ENCODE measurements at regions not wholly inside any gene's neighbourhood (a gene's known extent, or its start where the extent isn't known, plus 50 kb on each side); places are given as distances from the start of the nearest gene placed in this dataset.

- Histone ChIP-seq H3K36me3 (ENCODE audit: control insufficient read depth in 4 of 4, insufficient read depth in 4 of 4, low read length in 3 of 4) (no peaks in the 10 kb centered on the region), H3K27ac (ENCODE audit: insufficient read depth in 1 of 2, low read depth in 1 of 2, low read length in 2 of 2, poor library complexity in 1 of 2, severe bottlenecking in 2 of 2) (no peak overlapping the region), H3K4me1 (ENCODE audit: control extremely low read depth in 1 of 4, control insufficient read depth in 4 of 4, insufficient read depth in 4 of 4, low read length in 3 of 4) (no peaks in the 10 kb centered on the region), H3K9me3 (ENCODE audit: control extremely low read depth in 1 of 5, control insufficient read depth in 4 of 5, insufficient read depth in 2 of 5, low read depth in 1 of 5, low read length in 4 of 5) (peaks cover 0 to 2% (median 0%) of the 10 kb centered on the region in 5 experiments), H3K27me3 (replicated peaks in 2 of 5; ENCODE audit: control insufficient read depth in 4 of 5, insufficient read depth in 5 of 5, low read length in 4 of 5) (no peaks in the 10 kb centered on the region), H3K4me3 (ENCODE audit: control insufficient read depth in 1 of 7, extremely low read depth in 1 of 7, insufficient read depth in 4 of 7, low read depth in 2 of 7, low read length in 6 of 7) (no peak overlapping the region)
- no peak for DNase-seq
- ChIA-PET POLR2A (no interaction called here), CTCF (no interaction called here)
Observed at GRCh38 chr17:12459736-12460135, 206.0 kb upstream of the MYOCD start.

GRCh38 chr17:12463102-12463501, 202.6 kb upstream of the MYOCD start:
- WGBS (ENCODE audit: insufficient coverage), result 100% methylated on average over 1 of the region's 2 CpGs
- Histone ChIP-seq H3K27ac (ENCODE audit: insufficient read depth in 1 of 2, low read depth in 1 of 2, low read length in 2 of 2, poor library complexity in 1 of 2, severe bottlenecking in 2 of 2) (no peak overlapping the region), H3K4me1 (ENCODE audit: control extremely low read depth in 1 of 4, control insufficient read depth in 4 of 4, insufficient read depth in 4 of 4, low read length in 3 of 4) (no peaks in the 10 kb centered on the region), H3K36me3 (ENCODE audit: control insufficient read depth in 4 of 4, insufficient read depth in 4 of 4, low read length in 3 of 4) (no peaks in the 10 kb centered on the region), H3K4me3 (ENCODE audit: control insufficient read depth in 1 of 7, extremely low read depth in 1 of 7, insufficient read depth in 4 of 7, low read depth in 2 of 7, low read length in 6 of 7) (no peak overlapping the region), H3K9me3 (ENCODE audit: control extremely low read depth in 1 of 5, control insufficient read depth in 4 of 5, insufficient read depth in 2 of 5, low read depth in 1 of 5, low read length in 4 of 5) (no peaks in the 10 kb centered on the region), H3K27me3 (replicated peaks in 2 of 5; ENCODE audit: control insufficient read depth in 4 of 5, insufficient read depth in 5 of 5, low read length in 4 of 5) (no peaks in the 10 kb centered on the region)
- ChIA-PET CTCF (no interaction called here), POLR2A (no interaction called here)
- DNase-seq, result no peak

- ChIA-PET POLR2A (no interaction called here), CTCF (no interaction called here)
Observed at GRCh38 chr17:12472252-12473173, 193.2 kb upstream of the MYOCD start.

DNA sequence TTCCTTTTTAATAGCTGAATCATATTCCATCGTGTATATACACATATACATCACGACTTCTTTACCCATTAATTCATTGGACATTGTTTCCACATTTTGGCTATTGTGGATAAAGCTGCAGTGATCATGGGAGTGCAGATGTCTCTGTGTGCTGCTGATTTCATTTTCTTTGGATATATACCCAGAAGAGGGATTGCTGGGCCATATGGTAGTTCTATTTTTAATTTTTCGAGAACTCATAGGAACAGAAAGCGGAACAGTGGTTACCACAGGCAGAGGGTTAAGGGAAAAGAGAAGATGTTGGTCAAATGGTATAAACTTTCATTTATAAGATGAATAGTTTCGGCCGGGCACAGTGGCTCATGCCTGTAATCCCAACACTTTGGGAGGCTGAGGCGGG, 187.4 kb upstream of the MYOCD start:
- WGBS (ENCODE audit: insufficient coverage), result no CpG with 5 or more reads among the region's 7 CpGs
- ChIA-PET POLR2A (no interaction called here), CTCF (no interaction called here)
- Histone ChIP-seq H3K9me3 (ENCODE audit: control extremely low read depth in 1 of 5, control insufficient read depth in 4 of 5, insufficient read depth in 2 of 5, low read depth in 1 of 5, low read length in 4 of 5) (peaks cover 0 to 1% (median 0%) of the 10 kb centered on the region in 5 experiments), H3K4me3 (ENCODE audit: control insufficient read depth in 1 of 7, extremely low read depth in 1 of 7, insufficient read depth in 4 of 7, low read depth in 2 of 7, low read length in 6 of 7) (no peak overlapping the region), H3K36me3 (ENCODE audit: control insufficient read depth in 4 of 4, insufficient read depth in 4 of 4, low read length in 3 of 4) (no peaks in the 10 kb centered on the region), H3K27me3 (replicated peaks in 2 of 5; ENCODE audit: control insufficient read depth in 4 of 5, insufficient read depth in 5 of 5, low read length in 4 of 5) (no peaks in the 10 kb centered on the region), H3K27ac (ENCODE audit: insufficient read depth in 1 of 2, low read depth in 1 of 2, low read length in 2 of 2, poor library complexity in 1 of 2, severe bottlenecking in 2 of 2) (no peak overlapping the region), H3K4me1 (ENCODE audit: control extremely low read depth in 1 of 4, control insufficient read depth in 4 of 4, insufficient read depth in 4 of 4, low read length in 3 of 4) (no peaks in the 10 kb centered on the region)
- DNase-seq, result no peak

More at GRCh38 chr17:12472252-12473173, 193.2 kb upstream of the MYOCD start:
- Histone ChIP-seq H3K4me1 (ENCODE audit: control extremely low read depth in 1 of 4, control insufficient read depth in 4 of 4, insufficient read depth in 4 of 4, low read length in 3 of 4) (no peaks in the 10 kb centered on the region), H3K9me3 (ENCODE audit: control extremely low read depth in 1 of 5, control insufficient read depth in 4 of 5, insufficient read depth in 2 of 5, low read depth in 1 of 5, low read length in 4 of 5) (peaks cover 0 to 1% (median 0%) of the 10 kb centered on the region in 5 experiments), H3K4me3 (ENCODE audit: control insufficient read depth in 1 of 7, extremely low read depth in 1 of 7, insufficient read depth in 4 of 7, low read depth in 2 of 7, low read length in 6 of 7) (no peak overlapping the region), H3K27me3 (replicated peaks in 2 of 5; ENCODE audit: control insufficient read depth in 4 of 5, insufficient read depth in 5 of 5, low read length in 4 of 5) (no peaks in the 10 kb centered on the region), H3K36me3 (ENCODE audit: control insufficient read depth in 4 of 4, insufficient read depth in 4 of 4, low read length in 3 of 4) (no peaks in the 10 kb centered on the region), H3K27ac (ENCODE audit: insufficient read depth in 1 of 2, low read depth in 1 of 2, low read length in 2 of 2, poor library complexity in 1 of 2, severe bottlenecking in 2 of 2) (no peak overlapping the region)
- WGBS (ENCODE audit: insufficient coverage), result 80% methylated on average over 2 of the region's 7 CpGs
- DNase-seq, result no peak

DNA sequence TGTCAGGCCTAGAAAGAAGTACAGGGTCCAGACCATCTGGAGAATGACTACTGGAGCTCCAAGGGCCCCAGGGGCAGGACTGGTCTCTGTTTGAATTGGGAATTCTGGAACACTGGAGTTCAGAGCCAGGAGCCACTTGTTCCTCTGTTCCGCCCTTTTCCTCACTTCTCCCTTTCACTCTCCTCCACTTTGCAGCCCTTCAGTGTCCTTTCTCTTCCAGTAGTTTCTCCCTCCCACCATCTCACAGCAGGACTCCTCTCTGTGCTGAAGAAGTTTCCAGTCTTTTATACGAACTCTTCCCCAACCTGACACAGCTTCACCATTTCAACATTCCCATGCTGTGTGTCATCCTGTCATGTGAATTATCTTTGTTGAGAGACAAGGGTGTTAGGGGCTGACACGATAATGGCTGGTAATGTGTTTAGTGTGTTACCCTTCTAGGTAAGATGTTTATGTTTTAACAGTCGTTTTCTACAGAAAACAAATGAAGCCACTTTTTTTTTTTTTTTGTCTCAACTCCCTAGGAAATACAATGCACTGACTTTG, 180.3 kb upstream of the MYOCD start:
- no peaks in the 10 kb centered on the region for H3K4me1 ChIP-seq (ENCODE audit: control extremely low read depth in 1 of 4, control insufficient read depth in 4 of 4, insufficient read depth in 4 of 4, low read length in 3 of 4)
- H3K27me3 ChIP-seq (replicated peaks in 2 of 5; ENCODE audit: control insufficient read depth in 4 of 5, insufficient read depth in 5 of 5, low read length in 4 of 5), result no peaks in the 10 kb centered on the region
- no peak overlapping the region for H3K4me3 ChIP-seq (ENCODE audit: control insufficient read depth in 1 of 7, extremely low read depth in 1 of 7, insufficient read depth in 4 of 7, low read depth in 2 of 7, low read length in 6 of 7)
- WGBS (ENCODE audit: insufficient coverage), result 90% methylated on average over 2 of the region's 4 CpGs
- CTCF ChIA-PET, result no interaction called here
- no peaks in the 10 kb centered on the region for H3K36me3 ChIP-seq (ENCODE audit: control insufficient read depth in 4 of 4, insufficient read depth in 4 of 4, low read length in 3 of 4)
- no peak for DNase-seq
- POLR2A ChIA-PET, result no interaction called here
- H3K27ac ChIP-seq (ENCODE audit: insufficient read depth in 1 of 2, low read depth in 1 of 2, low read length in 2 of 2, poor library complexity in 1 of 2, severe bottlenecking in 2 of 2), result no peak overlapping the region
- H3K9me3 ChIP-seq (ENCODE audit: control extremely low read depth in 1 of 5, control insufficient read depth in 4 of 5, insufficient read depth in 2 of 5, low read depth in 1 of 5, low read length in 4 of 5), result no peaks in the 10 kb centered on the region

GRCh38 chr17:12489325-12489724, 176.4 kb upstream of the MYOCD start:
- no peaks in the 10 kb centered on the region for H3K36me3 ChIP-seq (ENCODE audit: control insufficient read depth in 4 of 4, insufficient read depth in 4 of 4, low read length in 3 of 4)
- H3K27ac ChIP-seq (ENCODE audit: insufficient read depth in 1 of 2, low read depth in 1 of 2, low read length in 2 of 2, poor library complexity in 1 of 2, severe bottlenecking in 2 of 2), result no peak overlapping the region
- 100% methylated on average over 1 of the region's 3 CpGs for WGBS (ENCODE audit: insufficient coverage)
- no peaks in the 10 kb centered on the region for H3K9me3 ChIP-seq (ENCODE audit: control extremely low read depth in 1 of 5, control insufficient read depth in 4 of 5, insufficient read depth in 2 of 5, low read depth in 1 of 5, low read length in 4 of 5)
- POLR2A ChIA-PET, result no interaction called here
- no peaks in the 10 kb centered on the region for H3K4me1 ChIP-seq (ENCODE audit: control extremely low read depth in 1 of 4, control insufficient read depth in 4 of 4, insufficient read depth in 4 of 4, low read length in 3 of 4)
- CTCF ChIA-PET, result no interaction called here
- no peak for DNase-seq
- H3K4me3 ChIP-seq (ENCODE audit: control insufficient read depth in 1 of 7, extremely low read depth in 1 of 7, insufficient read depth in 4 of 7, low read depth in 2 of 7, low read length in 6 of 7), result no peak overlapping the region
- H3K27me3 ChIP-seq (replicated peaks in 2 of 5; ENCODE audit: control insufficient read depth in 4 of 5, insufficient read depth in 5 of 5, low read length in 4 of 5), result no peaks in the 10 kb centered on the region

DNA sequence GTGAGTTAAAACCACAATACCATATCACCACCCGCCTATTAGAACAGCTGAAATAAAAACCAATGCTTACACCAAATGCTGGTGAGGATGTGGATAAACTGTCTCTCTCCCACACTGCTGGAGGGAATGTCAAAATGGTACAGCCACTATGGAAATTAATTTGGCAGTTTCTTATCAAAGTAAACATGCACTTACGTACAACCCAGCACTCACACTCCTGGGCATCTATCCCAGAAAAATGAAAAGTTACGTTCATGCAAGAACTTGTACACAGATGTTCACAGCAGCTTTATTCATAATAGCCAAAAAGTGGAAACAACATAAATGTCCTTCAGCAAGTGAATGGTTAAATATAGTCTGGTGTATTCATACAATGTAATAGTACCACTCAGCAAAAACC, 173.2 kb upstream of the MYOCD start:
- no peak for DNase-seq
- ChIA-PET POLR2A (no interaction called here), CTCF (no interaction called here)
- no peaks in the 10 kb centered on the region for H3K9me3 ChIP-seq (ENCODE audit: control extremely low read depth in 1 of 5, control insufficient read depth in 4 of 5, insufficient read depth in 2 of 5, low read depth in 1 of 5, low read length in 4 of 5)
- WGBS (ENCODE audit: insufficient coverage), result no CpG with 5 or more reads among the region's 3 CpGs
- H3K4me1 ChIP-seq (ENCODE audit: control extremely low read depth in 1 of 4, control insufficient read depth in 4 of 4, insufficient read depth in 4 of 4, low read length in 3 of 4), result no peaks in the 10 kb centered on the region
- H3K27ac ChIP-seq (ENCODE audit: insufficient read depth in 1 of 2, low read depth in 1 of 2, low read length in 2 of 2, poor library complexity in 1 of 2, severe bottlenecking in 2 of 2), result no peak overlapping the region
- no peaks in the 10 kb centered on the region for H3K36me3 ChIP-seq (ENCODE audit: control insufficient read depth in 4 of 4, insufficient read depth in 4 of 4, low read length in 3 of 4)
- H3K4me3 ChIP-seq (ENCODE audit: control insufficient read depth in 1 of 7, extremely low read depth in 1 of 7, insufficient read depth in 4 of 7, low read depth in 2 of 7, low read length in 6 of 7), result no peak overlapping the region
- H3K27me3 ChIP-seq (replicated peaks in 2 of 5; ENCODE audit: control insufficient read depth in 4 of 5, insufficient read depth in 5 of 5, low read length in 4 of 5), result no peaks in the 10 kb centered on the region
